ENCODE measurements at regions not wholly inside any gene's neighbourhood (a gene's known extent, or its start where the extent isn't known, plus 50 kb on each side); places are given as distances from the start of the nearest gene placed in this dataset.

- TF ChIP-seq CTCF (IDR thresholded peaks at IDR 0.05; ENCODE audit: poor library complexity), result no peak
- no peak for TF ChIP-seq EZH2 (IDR thresholded peaks at IDR 0.05; ENCODE audit: borderline replicate concordance)
- TF ChIP-seq EZH2phosphoT487 (IDR thresholded peaks at IDR 0.05; ENCODE audit: low read depth, severe bottlenecking, unreplicated experiment), result no peak
These were observed 67.9 kb upstream of the RMST start for GRCh38 chr12:97394657-97395056.
